ENCODE measurements at regions not wholly inside any gene's neighbourhood (a gene's known extent, or its start where the extent isn't known, plus 50 kb on each side); places are given as distances from the start of the nearest gene placed in this dataset.

DNA sequence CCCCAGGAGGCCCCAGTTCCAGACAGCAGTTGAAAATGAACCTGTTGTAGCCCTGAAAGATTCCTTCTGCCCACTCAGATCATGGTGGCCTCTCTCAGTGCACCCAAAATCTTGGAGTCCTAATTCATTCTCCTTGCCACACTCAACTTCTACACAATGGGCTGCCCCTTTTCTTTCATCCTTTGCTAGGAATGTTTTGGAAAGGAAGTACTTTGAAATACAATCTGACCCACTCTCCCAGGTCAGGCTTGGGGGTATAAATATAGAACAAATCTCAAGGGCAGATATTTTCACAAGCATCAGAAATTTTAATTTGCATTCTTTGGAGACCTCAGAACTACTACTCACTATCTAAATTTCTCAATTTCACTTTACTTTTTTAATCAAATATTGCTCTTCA, 103.2 kb upstream of the SH3BP4 start:
- no peak for TF ChIP-seq YY1 (IDR thresholded peaks at IDR 0.05; ENCODE audit: insufficient read depth, insufficient read length)
- TF ChIP-seq ZNF274 (IDR thresholded peaks at IDR 0.05; ENCODE audit: low read depth, low read length), result no peak

Measured in NT2/D1 (cell line).